WTC11 (cell line): ENCODE measurements at regions not wholly inside any gene's neighbourhood (a gene's known extent, or its start where the extent isn't known, plus 50 kb on each side); places are given as distances from the start of the nearest gene placed in this dataset.

Source experiments
- CREB1 ChIP-seq: sonication (generic); formaldehyde crosslinking; IDR thresholded peaks from 2 replicates; pipeline ENCODE4 v1.8.0; 2023; ENCODE audit warnings: mild to moderate bottlenecking, missing genetic modification reagents
- E2F4 ChIP-seq: sonication (generic); formaldehyde crosslinking; IDR thresholded peaks from 2 replicates; pipeline ENCODE4 v1.8.1; 2022; ENCODE audit warnings: low read depth, mild to moderate bottlenecking, moderate library complexity, missing genetic modification reagents, borderline replicate concordance
- HMGXB4 ChIP-seq: sonication (generic); formaldehyde crosslinking; IDR thresholded peaks from 2 replicates; pipeline ENCODE4 v1.8.1; 2023; ENCODE audit warnings: mild to moderate bottlenecking, moderate library complexity, missing genetic modification reagents
- SOX15 ChIP-seq: fragments of 250-450 bp; sonication (Bioruptor Pico); IDR thresholded peaks from 2 replicates; pipeline ENCODE4 v1.9.0; 2021; ENCODE audit warnings: mild to moderate bottlenecking
- SP1 ChIP-seq: sonication (generic); formaldehyde crosslinking; conservative IDR thresholded peaks from 2 replicates; pipeline ENCODE4 v1.8.1; 2022; ENCODE audit warnings: missing genetic modification reagents
- TEAD1 ChIP-seq: sonication (generic); formaldehyde crosslinking; IDR thresholded peaks from 2 replicates; pipeline ENCODE4 v1.8.0; 2022; ENCODE audit warnings: mild to moderate bottlenecking, missing genetic modification reagents
- ZBTB43 ChIP-seq: sonication (generic); formaldehyde crosslinking; IDR thresholded peaks from 2 replicates; pipeline ENCODE4 v1.8.1; 2023; ENCODE audit warnings: mild to moderate bottlenecking, missing genetic modification reagents
- ZNF281 ChIP-seq: sonication (generic); formaldehyde crosslinking; IDR thresholded peaks from 2 replicates; pipeline ENCODE4 v1.8.0; 2023; ENCODE audit warnings: mild to moderate bottlenecking, missing genetic modification reagents
- ZNF671 ChIP-seq: fragments of 250-450 bp; sonication (Bioruptor Pico); IDR thresholded peaks from 2 replicates; pipeline ENCODE4 v1.8.0; 2021; ENCODE audit warnings: mild to moderate bottlenecking
- TF ChIP-seq, protein P1 (sequence below): fragments of 200-600 bp; IDR thresholded peaks from 2 replicates; pipeline ENCODE4 v1.8.0; 2022; ENCODE audit warnings: antibody characterized with exemption
- TF ChIP-seq, protein P2 (sequence below): sonication (generic); formaldehyde crosslinking; IDR thresholded peaks from 2 replicates; pipeline ENCODE4 v1.8.0; 2022; ENCODE audit warnings: mild to moderate bottlenecking, missing genetic modification reagents
- TF ChIP-seq, protein P3 (sequence below): sonication (generic); formaldehyde crosslinking; IDR thresholded peaks from 2 replicates; pipeline ENCODE4 v1.8.0; 2023; ENCODE audit warnings: missing genetic modification reagents

DNA sequence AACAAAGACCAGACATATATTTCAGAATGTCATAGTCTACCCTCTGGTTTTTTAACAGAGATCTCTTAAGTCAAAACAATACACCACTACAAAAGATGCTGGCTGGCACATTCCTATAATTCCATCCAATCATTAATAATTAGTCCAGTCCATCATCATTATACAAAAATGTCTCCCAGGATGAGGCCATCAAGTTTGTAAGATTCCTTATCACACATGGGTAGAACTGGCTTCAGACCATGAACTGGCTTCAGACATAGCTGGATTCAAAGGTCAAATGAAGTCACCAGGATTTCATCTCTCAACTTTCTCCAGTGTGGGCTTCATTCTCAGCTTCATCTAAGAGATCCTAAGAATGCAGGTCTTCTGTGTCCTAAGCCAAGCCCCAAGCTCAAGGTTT is 147.1 kb downstream of the ENC1 start:
- TF ChIP-seq, protein P1, sequence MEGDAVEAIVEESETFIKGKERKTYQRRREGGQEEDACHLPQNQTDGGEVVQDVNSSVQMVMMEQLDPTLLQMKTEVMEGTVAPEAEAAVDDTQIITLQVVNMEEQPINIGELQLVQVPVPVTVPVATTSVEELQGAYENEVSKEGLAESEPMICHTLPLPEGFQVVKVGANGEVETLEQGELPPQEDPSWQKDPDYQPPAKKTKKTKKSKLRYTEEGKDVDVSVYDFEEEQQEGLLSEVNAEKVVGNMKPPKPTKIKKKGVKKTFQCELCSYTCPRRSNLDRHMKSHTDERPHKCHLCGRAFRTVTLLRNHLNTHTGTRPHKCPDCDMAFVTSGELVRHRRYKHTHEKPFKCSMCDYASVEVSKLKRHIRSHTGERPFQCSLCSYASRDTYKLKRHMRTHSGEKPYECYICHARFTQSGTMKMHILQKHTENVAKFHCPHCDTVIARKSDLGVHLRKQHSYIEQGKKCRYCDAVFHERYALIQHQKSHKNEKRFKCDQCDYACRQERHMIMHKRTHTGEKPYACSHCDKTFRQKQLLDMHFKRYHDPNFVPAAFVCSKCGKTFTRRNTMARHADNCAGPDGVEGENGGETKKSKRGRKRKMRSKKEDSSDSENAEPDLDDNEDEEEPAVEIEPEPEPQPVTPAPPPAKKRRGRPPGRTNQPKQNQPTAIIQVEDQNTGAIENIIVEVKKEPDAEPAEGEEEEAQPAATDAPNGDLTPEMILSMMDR = no peak
- TF ChIP-seq CREB1 (CRISPR knock-in tag) (no peak), SP1 (no peak), ZNF671 (no peak), ZBTB43 (CRISPR knock-in tag) (no peak), ZNF281 (CRISPR knock-in tag) (no peak), SOX15 (CRISPR knock-in tag) (no peak), TEAD1 (no peak), HMGXB4 (no peak), E2F4 (CRISPR knock-in tag) (no peak)
- TF ChIP-seq, protein P2, sequence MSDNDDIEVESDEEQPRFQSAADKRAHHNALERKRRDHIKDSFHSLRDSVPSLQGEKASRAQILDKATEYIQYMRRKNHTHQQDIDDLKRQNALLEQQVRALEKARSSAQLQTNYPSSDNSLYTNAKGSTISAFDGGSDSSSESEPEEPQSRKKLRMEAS (CRISPR knock-in tag) = no peak
- TF ChIP-seq, protein P3, sequence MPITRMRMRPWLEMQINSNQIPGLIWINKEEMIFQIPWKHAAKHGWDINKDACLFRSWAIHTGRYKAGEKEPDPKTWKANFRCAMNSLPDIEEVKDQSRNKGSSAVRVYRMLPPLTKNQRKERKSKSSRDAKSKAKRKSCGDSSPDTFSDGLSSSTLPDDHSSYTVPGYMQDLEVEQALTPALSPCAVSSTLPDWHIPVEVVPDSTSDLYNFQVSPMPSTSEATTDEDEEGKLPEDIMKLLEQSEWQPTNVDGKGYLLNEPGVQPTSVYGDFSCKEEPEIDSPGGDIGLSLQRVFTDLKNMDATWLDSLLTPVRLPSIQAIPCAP = no peak
